ENCODE measurements at regions not wholly inside any gene's neighbourhood (a gene's known extent, or its start where the extent isn't known, plus 50 kb on each side); places are given as distances from the start of the nearest gene placed in this dataset.

GRCh38 chr4:19547463-19547862 lies 704.2 kb upstream of the SLIT2 start:
- TF ChIP-seq, protein P1, sequence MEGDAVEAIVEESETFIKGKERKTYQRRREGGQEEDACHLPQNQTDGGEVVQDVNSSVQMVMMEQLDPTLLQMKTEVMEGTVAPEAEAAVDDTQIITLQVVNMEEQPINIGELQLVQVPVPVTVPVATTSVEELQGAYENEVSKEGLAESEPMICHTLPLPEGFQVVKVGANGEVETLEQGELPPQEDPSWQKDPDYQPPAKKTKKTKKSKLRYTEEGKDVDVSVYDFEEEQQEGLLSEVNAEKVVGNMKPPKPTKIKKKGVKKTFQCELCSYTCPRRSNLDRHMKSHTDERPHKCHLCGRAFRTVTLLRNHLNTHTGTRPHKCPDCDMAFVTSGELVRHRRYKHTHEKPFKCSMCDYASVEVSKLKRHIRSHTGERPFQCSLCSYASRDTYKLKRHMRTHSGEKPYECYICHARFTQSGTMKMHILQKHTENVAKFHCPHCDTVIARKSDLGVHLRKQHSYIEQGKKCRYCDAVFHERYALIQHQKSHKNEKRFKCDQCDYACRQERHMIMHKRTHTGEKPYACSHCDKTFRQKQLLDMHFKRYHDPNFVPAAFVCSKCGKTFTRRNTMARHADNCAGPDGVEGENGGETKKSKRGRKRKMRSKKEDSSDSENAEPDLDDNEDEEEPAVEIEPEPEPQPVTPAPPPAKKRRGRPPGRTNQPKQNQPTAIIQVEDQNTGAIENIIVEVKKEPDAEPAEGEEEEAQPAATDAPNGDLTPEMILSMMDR (IDR thresholded peaks at IDR 0.05) = no peak
- TF ChIP-seq POLR2AphosphoS5 (IDR thresholded peaks at IDR 0.05) = no peak

Data from sigmoid colon (tissue), 4 donors.